ENCODE measurements at regions not wholly inside any gene's neighbourhood (a gene's known extent, or its start where the extent isn't known, plus 50 kb on each side); places are given as distances from the start of the nearest gene placed in this dataset.

- Histone ChIP-seq H3K27ac (no peak overlapping the region), H3K27me3 (replicated peaks) (no peaks in the 10 kb centered on the region), H3K36me3 (replicated peaks) (no peaks in the 10 kb centered on the region), H3K4me3 (ENCODE audit: low read depth, low read length) (no peak overlapping the region)
- no peak for TF ChIP-seq CTCF (IDR thresholded peaks at IDR 0.05; ENCODE audit: low read depth, low read length, missing control alignments)
- DNase-seq: no peak
- in situ Hi-C loops (cut with HindIII; ENCODE audit: low pct_ligation_motif_present, low sequenced_read_pairs): no loop called here
Observed at GRCh38 chr6:11387707-11388430, 149.7 kb upstream of the TMEM170B start.

- H3K36me3 ChIP-seq (replicated peaks): no peaks in the 10 kb centered on the region
- H3K27me3 ChIP-seq (replicated peaks): no peaks in the 10 kb centered on the region
- no peak for DNase-seq
- TF ChIP-seq CTCF (IDR thresholded peaks at IDR 0.05; ENCODE audit: low read depth, low read length, missing control alignments): no peak
- H3K27ac ChIP-seq: no peak overlapping the region
- in situ Hi-C loops (cut with HindIII; ENCODE audit: low pct_ligation_motif_present, low sequenced_read_pairs): no loop called here
- no peak overlapping the region for H3K4me3 ChIP-seq (ENCODE audit: low read depth, low read length)
Observed at GRCh38 chr6:11386726-11387125, 150.8 kb upstream of the TMEM170B start.

- DNase-seq: no peak
Observed at GRCh38 chr6:11386323-11386722, 151.2 kb upstream of the TMEM170B start.

GRCh38 chr6:11384531-11385309 lies 152.3 kb upstream of the NEDD9 start:
- DNase-seq: no peak
- TF ChIP-seq CTCF (IDR thresholded peaks at IDR 0.05; ENCODE audit: low read depth, low read length, missing control alignments): no peak
- in situ Hi-C loops (cut with HindIII; ENCODE audit: low pct_ligation_motif_present, low sequenced_read_pairs): no loop called here
- Histone ChIP-seq H3K27me3 (replicated peaks) (no peaks in the 10 kb centered on the region), H3K4me3 (ENCODE audit: low read depth, low read length) (no peak overlapping the region), H3K36me3 (replicated peaks) (no peaks in the 10 kb centered on the region), H3K27ac (no peak overlapping the region)

More at GRCh38 chr6:11386323-11386722, 151.2 kb upstream of the TMEM170B start:
- H3K4me3 ChIP-seq (ENCODE audit: low read depth, low read length): no peak overlapping the region
- in situ Hi-C loops (cut with HindIII; ENCODE audit: low pct_ligation_motif_present, low sequenced_read_pairs): no loop called here
- no peaks in the 10 kb centered on the region for H3K27me3 ChIP-seq (replicated peaks)
- no peak overlapping the region for H3K27ac ChIP-seq
- TF ChIP-seq CTCF (IDR thresholded peaks at IDR 0.05; ENCODE audit: low read depth, low read length, missing control alignments): no peak
- H3K36me3 ChIP-seq (replicated peaks): no peaks in the 10 kb centered on the region

- Histone ChIP-seq H3K4me3 (ENCODE audit: low read depth, low read length) (no peak overlapping the region), H3K27ac (no peak overlapping the region), H3K27me3 (replicated peaks) (no peaks in the 10 kb centered on the region), H3K36me3 (replicated peaks) (no peaks in the 10 kb centered on the region)
- no peak for TF ChIP-seq CTCF (IDR thresholded peaks at IDR 0.05; ENCODE audit: low read depth, low read length, missing control alignments)
- in situ Hi-C loops (cut with HindIII; ENCODE audit: low pct_ligation_motif_present, low sequenced_read_pairs): no loop called here
- no peak for DNase-seq
Observed at GRCh38 chr6:11381801-11382513, 149.5 kb upstream of the NEDD9 start.

Measured in brain microvascular endothelial cell (primary cell).